ENCODE measurements at regions not wholly inside any gene's neighbourhood (a gene's known extent, or its start where the extent isn't known, plus 50 kb on each side); places are given as distances from the start of the nearest gene placed in this dataset.
A peak's percentile ranks its signal among the peaks of the same experiment; 100 is the strongest.

DNA sequence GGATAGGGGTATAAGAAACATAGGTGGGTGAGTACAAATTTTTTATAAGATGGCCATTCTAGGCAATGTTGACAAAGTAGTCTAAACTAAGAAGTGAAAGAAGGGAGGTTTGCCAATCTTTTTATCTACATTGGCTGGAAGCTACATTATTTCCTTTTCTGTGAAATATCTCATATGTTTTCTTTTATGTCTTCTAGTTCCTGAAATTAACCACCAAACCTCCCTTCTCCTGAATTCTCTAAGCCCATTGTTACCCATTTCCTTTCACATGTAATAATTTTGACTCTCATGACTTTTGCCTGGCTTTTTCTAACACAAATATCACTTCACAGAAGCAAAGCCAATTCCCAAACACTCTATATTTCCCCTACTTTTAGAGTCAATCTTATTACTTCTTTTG is 496.2 kb upstream of the JAG1 start (continued):
- no peak for TF ChIP-seq CREB1 (CRISPR knock-in tag; IDR thresholded peaks at IDR 0.05; ENCODE audit: low read depth)
- TF ChIP-seq ZNF331 (CRISPR knock-in tag; IDR thresholded peaks at IDR 0.05; ENCODE audit: low read depth) = no peak
- TF ChIP-seq, protein P1, sequence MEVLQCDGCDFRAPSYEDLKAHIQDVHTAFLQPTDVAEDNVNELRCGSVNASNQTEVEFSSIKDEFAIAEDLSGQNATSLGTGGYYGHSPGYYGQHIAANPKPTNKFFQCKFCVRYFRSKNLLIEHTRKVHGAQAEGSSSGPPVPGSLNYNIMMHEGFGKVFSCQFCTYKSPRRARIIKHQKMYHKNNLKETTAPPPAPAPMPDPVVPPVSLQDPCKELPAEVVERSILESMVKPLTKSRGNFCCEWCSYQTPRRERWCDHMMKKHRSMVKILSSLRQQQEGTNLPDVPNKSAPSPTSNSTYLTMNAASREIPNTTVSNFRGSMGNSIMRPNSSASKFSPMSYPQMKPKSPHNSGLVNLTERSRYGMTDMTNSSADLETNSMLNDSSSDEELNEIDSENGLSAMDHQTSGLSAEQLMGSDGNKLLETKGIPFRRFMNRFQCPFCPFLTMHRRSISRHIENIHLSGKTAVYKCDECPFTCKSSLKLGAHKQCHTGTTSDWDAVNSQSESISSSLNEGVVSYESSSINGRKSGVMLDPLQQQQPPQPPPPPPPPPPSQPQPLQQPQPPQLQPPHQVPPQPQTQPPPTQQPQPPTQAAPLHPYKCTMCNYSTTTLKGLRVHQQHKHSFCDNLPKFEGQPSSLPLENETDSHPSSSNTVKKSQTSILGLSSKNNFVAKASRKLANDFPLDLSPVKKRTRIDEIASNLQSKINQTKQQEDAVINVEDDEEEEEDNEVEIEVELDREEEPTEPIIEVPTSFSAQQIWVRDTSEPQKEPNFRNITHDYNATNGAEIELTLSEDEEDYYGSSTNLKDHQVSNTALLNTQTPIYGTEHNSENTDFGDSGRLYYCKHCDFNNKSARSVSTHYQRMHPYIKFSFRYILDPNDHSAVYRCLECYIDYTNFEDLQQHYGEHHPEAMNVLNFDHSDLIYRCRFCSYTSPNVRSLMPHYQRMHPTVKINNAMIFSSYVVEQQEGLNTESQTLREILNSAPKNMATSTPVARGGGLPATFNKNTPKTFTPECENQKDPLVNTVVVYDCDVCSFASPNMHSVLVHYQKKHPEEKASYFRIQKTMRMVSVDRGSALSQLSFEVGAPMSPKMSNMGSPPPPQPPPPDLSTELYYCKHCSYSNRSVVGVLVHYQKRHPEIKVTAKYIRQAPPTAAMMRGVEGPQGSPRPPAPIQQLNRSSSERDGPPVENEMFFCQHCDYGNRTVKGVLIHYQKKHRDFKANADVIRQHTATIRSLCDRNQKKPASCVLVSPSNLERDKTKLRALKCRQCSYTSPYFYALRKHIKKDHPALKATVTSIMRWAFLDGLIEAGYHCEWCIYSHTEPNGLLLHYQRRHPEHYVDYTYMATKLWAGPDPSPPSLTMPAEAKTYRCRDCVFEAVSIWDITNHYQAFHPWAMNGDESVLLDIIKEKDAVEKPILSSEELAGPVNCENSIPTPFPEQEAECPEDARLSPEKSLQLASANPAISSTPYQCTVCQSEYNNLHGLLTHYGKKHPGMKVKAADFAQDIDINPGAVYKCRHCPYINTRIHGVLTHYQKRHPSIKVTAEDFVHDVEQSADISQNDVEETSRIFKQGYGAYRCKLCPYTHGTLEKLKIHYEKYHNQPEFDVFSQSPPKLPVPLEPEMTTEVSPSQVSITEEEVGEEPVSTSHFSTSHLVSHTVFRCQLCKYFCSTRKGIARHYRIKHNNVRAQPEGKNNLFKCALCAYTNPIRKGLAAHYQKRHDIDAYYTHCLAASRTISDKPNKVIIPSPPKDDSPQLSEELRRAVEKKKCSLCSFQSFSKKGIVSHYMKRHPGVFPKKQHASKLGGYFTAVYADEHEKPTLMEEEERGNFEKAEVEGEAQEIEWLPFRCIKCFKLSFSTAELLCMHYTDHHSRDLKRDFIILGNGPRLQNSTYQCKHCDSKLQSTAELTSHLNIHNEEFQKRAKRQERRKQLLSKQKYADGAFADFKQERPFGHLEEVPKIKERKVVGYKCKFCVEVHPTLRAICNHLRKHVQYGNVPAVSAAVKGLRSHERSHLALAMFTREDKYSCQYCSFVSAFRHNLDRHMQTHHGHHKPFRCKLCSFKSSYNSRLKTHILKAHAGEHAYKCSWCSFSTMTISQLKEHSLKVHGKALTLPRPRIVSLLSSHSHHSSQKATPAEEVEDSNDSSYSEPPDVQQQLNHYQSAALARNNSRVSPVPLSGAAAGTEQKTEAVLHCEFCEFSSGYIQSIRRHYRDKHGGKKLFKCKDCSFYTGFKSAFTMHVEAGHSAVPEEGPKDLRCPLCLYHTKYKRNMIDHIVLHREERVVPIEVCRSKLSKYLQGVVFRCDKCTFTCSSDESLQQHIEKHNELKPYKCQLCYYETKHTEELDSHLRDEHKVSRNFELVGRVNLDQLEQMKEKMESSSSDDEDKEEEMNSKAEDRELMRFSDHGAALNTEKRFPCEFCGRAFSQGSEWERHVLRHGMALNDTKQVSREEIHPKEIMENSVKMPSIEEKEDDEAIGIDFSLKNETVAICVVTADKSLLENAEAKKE (CRISPR knock-in tag; IDR thresholded peaks at IDR 0.05) = no peak
- TF ChIP-seq EZH2phosphoT487 (IDR thresholded peaks at IDR 0.05; ENCODE audit: unreplicated experiment) = no peak

DNA sequence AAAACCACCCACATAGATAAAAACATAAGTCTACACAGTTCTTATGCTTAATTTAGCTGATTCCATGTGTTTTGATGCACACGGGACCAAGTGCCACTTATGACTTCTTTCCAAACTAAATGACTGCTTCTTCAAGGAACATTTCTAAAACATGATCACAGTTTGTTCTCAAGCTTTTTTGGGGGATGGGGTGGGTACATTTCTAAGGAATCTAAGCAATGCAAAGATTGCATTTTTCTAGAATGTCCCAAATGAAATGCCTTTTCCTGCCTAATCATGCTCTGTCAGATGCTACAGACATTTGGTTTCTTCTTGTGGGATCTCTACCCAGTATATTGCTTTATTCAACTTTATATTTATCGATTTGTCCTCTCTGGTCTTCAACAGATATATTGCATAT is 496.8 kb upstream of the JAG1 start:
- Histone ChIP-seq H3K9me2 (ENCODE audit: insufficient read depth) (peaks cover 11% of the 10 kb centered on the region), H4K20me1 (replicated peaks; ENCODE audit: insufficient read depth) (no peaks in the 10 kb centered on the region), H3K4me1 (ENCODE audit: insufficient read depth) (peaks cover 5% of the 10 kb centered on the region; the same call in 1 of the 2 replicates), H3K36me3 (ENCODE audit: insufficient read depth) (no peaks in the 10 kb centered on the region), H3K27me3 (ENCODE audit: insufficient read depth) (no peaks in the 10 kb centered on the region), H3F3A (replicated peaks; ENCODE audit: low read depth) (no peaks in the 10 kb centered on the region), H2AFZ (no peak overlapping the region), H3K79me2 (replicated peaks; ENCODE audit: insufficient read depth) (no peaks in the 10 kb centered on the region), H3K27ac (ENCODE audit: low read depth) (no peak overlapping the region), H3K4me2 (0 out of 2 replicates have a peak overlapping the region, but pooled peaks have one; percentile 9), H3K4me3 (no peak overlapping the region)
- peak; percentile 34 for DNase-seq (ENCODE audit: low spot score)
- no peak overlapping the region for H3K4me3 Mint-ChIP-seq
- no peak for ATAC-seq
- H3K36me3 Mint-ChIP-seq (ENCODE audit: low read depth) = no peaks in the 10 kb centered on the region
- peaks cover 8% of the 10 kb centered on the region; the same call in 2 of the 3 replicates for H3K4me1 Mint-ChIP-seq
- H3K9me3 Mint-ChIP-seq = no peaks in the 10 kb centered on the region
- H3K27me3 Mint-ChIP-seq (ENCODE audit: insufficient read depth, low read depth, poor library complexity) = no peaks in the 10 kb centered on the region
- peak overlapping the region; percentile 28 for H3K27ac Mint-ChIP-seq
- no peak for TF ChIP-seq NANOG (IDR thresholded peaks at IDR 0.05; ENCODE audit: borderline replicate concordance)
- TF ChIP-seq, protein P2, sequence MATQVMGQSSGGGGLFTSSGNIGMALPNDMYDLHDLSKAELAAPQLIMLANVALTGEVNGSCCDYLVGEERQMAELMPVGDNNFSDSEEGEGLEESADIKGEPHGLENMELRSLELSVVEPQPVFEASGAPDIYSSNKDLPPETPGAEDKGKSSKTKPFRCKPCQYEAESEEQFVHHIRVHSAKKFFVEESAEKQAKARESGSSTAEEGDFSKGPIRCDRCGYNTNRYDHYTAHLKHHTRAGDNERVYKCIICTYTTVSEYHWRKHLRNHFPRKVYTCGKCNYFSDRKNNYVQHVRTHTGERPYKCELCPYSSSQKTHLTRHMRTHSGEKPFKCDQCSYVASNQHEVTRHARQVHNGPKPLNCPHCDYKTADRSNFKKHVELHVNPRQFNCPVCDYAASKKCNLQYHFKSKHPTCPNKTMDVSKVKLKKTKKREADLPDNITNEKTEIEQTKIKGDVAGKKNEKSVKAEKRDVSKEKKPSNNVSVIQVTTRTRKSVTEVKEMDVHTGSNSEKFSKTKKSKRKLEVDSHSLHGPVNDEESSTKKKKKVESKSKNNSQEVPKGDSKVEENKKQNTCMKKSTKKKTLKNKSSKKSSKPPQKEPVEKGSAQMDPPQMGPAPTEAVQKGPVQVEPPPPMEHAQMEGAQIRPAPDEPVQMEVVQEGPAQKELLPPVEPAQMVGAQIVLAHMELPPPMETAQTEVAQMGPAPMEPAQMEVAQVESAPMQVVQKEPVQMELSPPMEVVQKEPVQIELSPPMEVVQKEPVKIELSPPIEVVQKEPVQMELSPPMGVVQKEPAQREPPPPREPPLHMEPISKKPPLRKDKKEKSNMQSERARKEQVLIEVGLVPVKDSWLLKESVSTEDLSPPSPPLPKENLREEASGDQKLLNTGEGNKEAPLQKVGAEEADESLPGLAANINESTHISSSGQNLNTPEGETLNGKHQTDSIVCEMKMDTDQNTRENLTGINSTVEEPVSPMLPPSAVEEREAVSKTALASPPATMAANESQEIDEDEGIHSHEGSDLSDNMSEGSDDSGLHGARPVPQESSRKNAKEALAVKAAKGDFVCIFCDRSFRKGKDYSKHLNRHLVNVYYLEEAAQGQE (IDR thresholded peaks at IDR 0.05; ENCODE audit: unreplicated experiment) = no peak
- TF ChIP-seq, protein P3, sequence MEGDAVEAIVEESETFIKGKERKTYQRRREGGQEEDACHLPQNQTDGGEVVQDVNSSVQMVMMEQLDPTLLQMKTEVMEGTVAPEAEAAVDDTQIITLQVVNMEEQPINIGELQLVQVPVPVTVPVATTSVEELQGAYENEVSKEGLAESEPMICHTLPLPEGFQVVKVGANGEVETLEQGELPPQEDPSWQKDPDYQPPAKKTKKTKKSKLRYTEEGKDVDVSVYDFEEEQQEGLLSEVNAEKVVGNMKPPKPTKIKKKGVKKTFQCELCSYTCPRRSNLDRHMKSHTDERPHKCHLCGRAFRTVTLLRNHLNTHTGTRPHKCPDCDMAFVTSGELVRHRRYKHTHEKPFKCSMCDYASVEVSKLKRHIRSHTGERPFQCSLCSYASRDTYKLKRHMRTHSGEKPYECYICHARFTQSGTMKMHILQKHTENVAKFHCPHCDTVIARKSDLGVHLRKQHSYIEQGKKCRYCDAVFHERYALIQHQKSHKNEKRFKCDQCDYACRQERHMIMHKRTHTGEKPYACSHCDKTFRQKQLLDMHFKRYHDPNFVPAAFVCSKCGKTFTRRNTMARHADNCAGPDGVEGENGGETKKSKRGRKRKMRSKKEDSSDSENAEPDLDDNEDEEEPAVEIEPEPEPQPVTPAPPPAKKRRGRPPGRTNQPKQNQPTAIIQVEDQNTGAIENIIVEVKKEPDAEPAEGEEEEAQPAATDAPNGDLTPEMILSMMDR (conservative IDR thresholded peaks at IDR 0.05; ENCODE audit: low read depth in 2 of 2) = no peak

Measured in GM23338 (cell line).